ENCODE measurements at regions not wholly inside any gene's neighbourhood (a gene's known extent, or its start where the extent isn't known, plus 50 kb on each side); places are given as distances from the start of the nearest gene placed in this dataset.

DNA sequence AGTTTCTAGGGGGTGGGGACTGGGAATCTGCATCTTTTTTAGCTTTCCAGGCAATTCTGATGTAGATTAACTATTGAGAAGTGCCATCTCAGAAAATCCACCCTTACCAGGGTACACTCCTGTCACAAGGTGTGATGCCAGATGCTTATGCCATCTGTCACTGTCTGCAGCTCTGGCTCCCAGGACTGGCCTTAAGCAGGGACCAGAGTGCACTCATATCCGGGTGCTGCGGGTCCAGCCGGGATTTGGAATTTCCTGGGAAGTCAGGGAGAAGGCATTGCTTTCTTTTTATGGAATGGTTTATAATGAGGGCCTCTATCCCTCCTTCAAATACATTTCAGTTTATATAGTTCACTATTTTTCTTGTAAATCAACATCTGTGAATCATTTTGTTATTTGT is 92.6 kb downstream of the TMEM174 start:
- Histone ChIP-seq H3K4me3 (ENCODE audit: low read length) (no peak overlapping the region), H3K27me3 (ENCODE audit: control insufficient read depth, insufficient read depth, low read length) (peaks cover 3% of the 10 kb centered on the region), H3K9me3 (ENCODE audit: control insufficient read depth, insufficient read depth, low read length) (no peaks in the 10 kb centered on the region), H3K27ac (ENCODE audit: low read length) (no peak overlapping the region), H3K4me1 (ENCODE audit: control insufficient read depth, insufficient read depth, low read length) (no peaks in the 10 kb centered on the region), H3K36me3 (ENCODE audit: control insufficient read depth, insufficient read depth, low read length) (no peaks in the 10 kb centered on the region)
- no peak for ATAC-seq
- H3K36me3 Mint-ChIP-seq, result no peaks in the 10 kb centered on the region
- TF ChIP-seq CTCF (IDR thresholded peaks at IDR 0.05), result no peak
- H3K27ac Mint-ChIP-seq, result no peak overlapping the region
- WGBS (ENCODE audit: insufficient coverage), result 28% methylated on average over 3 of the region's 3 CpGs
- no peak overlapping the region for H3K4me3 Mint-ChIP-seq
- peaks cover 26 to 30% of the 10 kb centered on the region in 2 donors for H3K27me3 Mint-ChIP-seq (ENCODE audit: low read depth in 2 of 2)
- H3K4me1 Mint-ChIP-seq, result no peaks in the 10 kb centered on the region
- intact Hi-C loops (cut with micrococcal nuclease), result no loop called here
- no peak for DNase-seq
- H3K9me3 Mint-ChIP-seq, result no peaks in the 10 kb centered on the region

DNA sequence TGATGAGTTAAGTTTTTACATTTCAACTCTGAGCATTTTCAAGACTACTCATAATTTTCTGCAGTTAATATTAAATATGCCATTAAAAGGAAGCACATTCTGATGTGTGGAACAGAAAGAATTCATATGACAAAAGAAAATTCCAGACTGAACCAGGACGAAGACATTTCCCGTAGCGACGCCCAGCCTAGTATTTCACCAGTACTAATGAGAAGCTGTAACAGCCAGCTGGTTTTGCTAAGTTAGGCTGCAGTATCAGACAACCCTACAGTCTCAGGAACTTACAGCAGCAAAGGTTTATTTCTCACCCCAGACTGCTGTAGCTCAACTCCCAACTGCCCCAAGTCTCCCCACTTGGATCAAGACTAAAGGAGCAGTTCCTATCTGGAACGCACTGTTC is 91.6 kb downstream of the TMEM174 start:
- H3K36me3 ChIP-seq (ENCODE audit: control insufficient read depth, insufficient read depth, low read length), result no peaks in the 10 kb centered on the region
- no peaks in the 10 kb centered on the region for H3K9me3 Mint-ChIP-seq
- H3K27ac ChIP-seq (ENCODE audit: low read length), result no peak overlapping the region
- H3K4me1 Mint-ChIP-seq, result no peaks in the 10 kb centered on the region
- no peaks in the 10 kb centered on the region for H3K36me3 Mint-ChIP-seq
- DNase-seq (no peak), ATAC-seq (no peak)
- no peak overlapping the region for H3K4me3 Mint-ChIP-seq
- no peak overlapping the region for H3K27ac Mint-ChIP-seq
- H3K4me3 ChIP-seq (ENCODE audit: low read length), result no peak overlapping the region
- intact Hi-C loops (cut with micrococcal nuclease), result no loop called here
- no peaks in the 10 kb centered on the region for H3K4me1 ChIP-seq (ENCODE audit: control insufficient read depth, insufficient read depth, low read length)
- no peaks in the 10 kb centered on the region for H3K9me3 ChIP-seq (ENCODE audit: control insufficient read depth, insufficient read depth, low read length)
- H3K27me3 Mint-ChIP-seq (ENCODE audit: low read depth in 2 of 2), result peaks cover 22 to 24% of the 10 kb centered on the region in 2 donors
- peaks cover 3% of the 10 kb centered on the region for H3K27me3 ChIP-seq (ENCODE audit: control insufficient read depth, insufficient read depth, low read length)
- TF ChIP-seq CTCF (IDR thresholded peaks at IDR 0.05), result no peak
- 92% methylated on average over 5 of the region's 5 CpGs for WGBS (ENCODE audit: insufficient coverage)

DNA sequence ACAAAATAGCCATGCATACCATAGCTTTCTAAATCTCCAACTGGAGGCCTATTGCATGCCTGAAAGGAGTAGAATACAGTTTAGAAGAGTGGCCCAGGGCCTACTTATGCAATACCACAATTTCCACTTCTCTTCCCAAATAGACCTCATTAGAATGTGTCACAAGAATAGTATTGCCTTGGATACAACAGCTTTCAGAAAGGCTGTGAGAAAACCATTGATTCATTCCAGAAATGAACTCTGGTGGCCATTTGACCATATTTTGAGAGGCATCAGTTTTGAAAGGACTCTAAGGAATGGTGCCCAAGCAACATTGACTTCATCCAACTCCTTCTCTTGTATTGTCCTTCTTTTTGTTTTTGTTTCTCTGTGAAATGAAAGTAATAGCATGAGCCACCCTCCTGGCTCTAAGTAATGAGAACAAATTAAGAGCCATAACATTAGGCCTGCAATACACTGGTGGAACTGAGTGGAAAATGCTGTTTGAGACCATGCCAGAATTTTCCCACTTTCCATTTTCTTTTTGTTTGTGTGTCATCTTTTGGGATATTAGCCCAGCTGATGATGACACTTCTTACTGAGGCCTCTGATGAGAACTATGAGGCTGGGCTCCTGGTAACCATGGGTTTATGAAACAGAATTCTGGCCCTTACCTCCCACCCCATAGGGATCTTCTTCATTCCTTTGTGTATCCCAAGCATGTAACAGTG is 90.2 kb downstream of the TMEM174 start:
- no peaks in the 10 kb centered on the region for H3K4me1 ChIP-seq (ENCODE audit: control insufficient read depth, insufficient read depth, low read length)
- Mint-ChIP-seq H3K9me3 (peaks cover 0 to 3% of the 10 kb centered on the region in 2 donors), H3K27me3 (ENCODE audit: low read depth in 2 of 2) (peaks cover 28 to 35% of the 10 kb centered on the region in 2 donors), H3K27ac (no peak overlapping the region), H3K4me3 (no peak overlapping the region), H3K4me1 (no peaks in the 10 kb centered on the region), H3K36me3 (no peaks in the 10 kb centered on the region)
- H3K27ac ChIP-seq (ENCODE audit: low read length), result no peak overlapping the region
- H3K4me3 ChIP-seq (ENCODE audit: low read length), result no peak overlapping the region
- no peaks in the 10 kb centered on the region for H3K27me3 ChIP-seq (ENCODE audit: control insufficient read depth, insufficient read depth, low read length)
- no peaks in the 10 kb centered on the region for H3K36me3 ChIP-seq (ENCODE audit: control insufficient read depth, insufficient read depth, low read length)
- no peak for ATAC-seq
- DNase-seq, result no peak
- no peak for TF ChIP-seq CTCF (IDR thresholded peaks at IDR 0.05)
- no peaks in the 10 kb centered on the region for H3K9me3 ChIP-seq (ENCODE audit: control insufficient read depth, insufficient read depth, low read length)
- intact Hi-C loops (cut with micrococcal nuclease), result no loop called here

- H3K36me3 Mint-ChIP-seq, result no peaks in the 10 kb centered on the region
- no peaks in the 10 kb centered on the region for H3K4me1 ChIP-seq (ENCODE audit: control insufficient read depth, insufficient read depth, low read length)
- peaks cover 0 to 3% of the 10 kb centered on the region in 2 donors for H3K9me3 Mint-ChIP-seq
- ATAC-seq (no peak), DNase-seq (no peak)
- H3K27me3 ChIP-seq (ENCODE audit: control insufficient read depth, insufficient read depth, low read length), result no peaks in the 10 kb centered on the region
- no peak overlapping the region for H3K27ac ChIP-seq (ENCODE audit: low read length)
- H3K4me3 ChIP-seq (ENCODE audit: low read length), result no peak overlapping the region
- WGBS (ENCODE audit: insufficient coverage), result 100% methylated on average over 1 of the region's 1 CpG
- no peak overlapping the region for H3K27ac Mint-ChIP-seq
- H3K27me3 Mint-ChIP-seq (ENCODE audit: low read depth in 2 of 2), result peaks cover 35 to 48% of the 10 kb centered on the region in 2 donors
- no peaks in the 10 kb centered on the region for H3K4me1 Mint-ChIP-seq
- no peaks in the 10 kb centered on the region for H3K9me3 ChIP-seq (ENCODE audit: control insufficient read depth, insufficient read depth, low read length)
- no peak overlapping the region for H3K4me3 Mint-ChIP-seq
- no peaks in the 10 kb centered on the region for H3K36me3 ChIP-seq (ENCODE audit: control insufficient read depth, insufficient read depth, low read length)
- intact Hi-C loops (cut with micrococcal nuclease), result no loop called here
- TF ChIP-seq CTCF (IDR thresholded peaks at IDR 0.05), result no peak
Observed at GRCh38 chr5:73256862-73257261, 83.9 kb downstream of the TMEM174 start.
